ENCODE measurements at regions not wholly inside any gene's neighbourhood (a gene's known extent, or its start where the extent isn't known, plus 50 kb on each side); places are given as distances from the start of the nearest gene placed in this dataset.

- no peak for DNase-seq
Measured at GRCh38 chr2:146847846-146848245, 997.0 kb upstream of the ACVR2A start.

- no peak for DNase-seq
Measured at GRCh38 chr2:146844226-146844990, 1000.4 kb upstream of the ACVR2A start.

GRCh38 chr2:146837857-146838256 is 1007.0 kb upstream of the ACVR2A start:
- DNase-seq: no peak

GRCh38 chr2:146826388-146826787 is 1018.4 kb upstream of the ACVR2A start:
- no peak for DNase-seq

- no peak for DNase-seq
Measured at GRCh38 chr2:146821836-146822316, 1023.0 kb upstream of the ACVR2A start.

GRCh38 chr2:146820672-146821071 is 1024.2 kb upstream of the ACVR2A start:
- DNase-seq: no peak

- no peak for DNase-seq
Measured at GRCh38 chr2:146818122-146818521, 1026.7 kb upstream of the ACVR2A start.

GRCh38 chr2:146817613-146818012 is 1027.2 kb upstream of the ACVR2A start:
- no peak for DNase-seq

GRCh38 chr2:146814971-146815370 is 1029.9 kb upstream of the ACVR2A start:
- DNase-seq: no peak

- DNase-seq: no peak
Measured at GRCh38 chr2:146807568-146808168, 1037.2 kb upstream of the ACVR2A start.

GRCh38 chr2:146806364-146807005 is 1038.3 kb upstream of the ACVR2A start:
- DNase-seq: no peak

GRCh38 chr2:146804288-146804687 is 1040.5 kb upstream of the ACVR2A start:
- no peak for DNase-seq

- DNase-seq: no peak
Measured at GRCh38 chr2:146801886-146802285, 1042.9 kb upstream of the ACVR2A start.

- DNase-seq: no peak
Measured at GRCh38 chr2:146786396-146786795, 1058.4 kb upstream of the ACVR2A start.

- no peak for DNase-seq
Measured at GRCh38 chr2:146785101-146785500, 1059.7 kb upstream of the ACVR2A start.

GRCh38 chr2:146784602-146785001 is 1060.2 kb upstream of the ACVR2A start:
- DNase-seq: no peak

- DNase-seq: no peak
Measured at GRCh38 chr2:146777181-146777580, 1067.6 kb upstream of the ACVR2A start.

GRCh38 chr2:146776596-146776995 is 1068.2 kb upstream of the ACVR2A start:
- DNase-seq: no peak

GRCh38 chr2:146771531-146771930 is 1073.3 kb upstream of the ACVR2A start:
- DNase-seq: no peak

- no peak for DNase-seq
Measured at GRCh38 chr2:146764301-146764700, 1080.5 kb upstream of the ACVR2A start.

GRCh38 chr2:146762786-146763185 is 1082.0 kb upstream of the ACVR2A start:
- DNase-seq: no peak

- no peak for DNase-seq
Measured at GRCh38 chr2:146754606-146755005, 1090.2 kb upstream of the ACVR2A start.

- no peak for DNase-seq
Measured at GRCh38 chr2:146748046-146748445, 1096.8 kb upstream of the ACVR2A start.

GRCh38 chr2:146741260-146741659 is 1103.6 kb upstream of the ACVR2A start:
- DNase-seq: no peak

Data from stimulated activated naive CD4-positive, alpha-beta T cell (primary cell).